Neural cell (in vitro differentiated cells): ENCODE measurements at regions not wholly inside any gene's neighbourhood (a gene's known extent, or its start where the extent isn't known, plus 50 kb on each side); places are given as distances from the start of the nearest gene placed in this dataset.

Experiments used
- H2AFZ ChIP-seq: fragments of 200-600, 300-800 bp; sonication (generic), shearing (Covaris generic); 2 replicates; pipeline ENCODE4 v1.6.0; 2014; ENCODE audit warnings: low read depth, mild to moderate bottlenecking, antibody characterized with exemption, low read length, moderate library complexity
- H3F3A ChIP-seq: fragments of 200-600 bp; shearing (Covaris generic); 2 replicates; pipeline ENCODE4 v1.6.1; 2016; ENCODE audit warnings: mild to moderate bottlenecking, moderate library complexity, mixed read lengths, antibody characterized with exemption, low read length; ENCODE audit not compliant: insufficient read depth, poor library complexity, severe bottlenecking
- H3K27ac ChIP-seq: fragments of 200-600, 300-800 bp; sonication (generic), shearing (Covaris generic); 2 replicates; pipeline ENCODE4 v1.5.1; 2014; ENCODE audit warnings: mild to moderate bottlenecking, low read length, moderate library complexity
- H3K27me3 ChIP-seq: fragments of 300-800, 200-600 bp; sonication (generic), shearing (Covaris generic); 2 replicates; pipeline ENCODE4 v1.6.0; 2014; ENCODE audit warnings: mild to moderate bottlenecking, low read depth, low read length, moderate library complexity; ENCODE audit not compliant: insufficient read depth
- H3K36me3 ChIP-seq: fragments of 300-800, 200-600 bp; sonication (generic), shearing (Covaris generic); 2 replicates; pipeline ENCODE4 v1.5.1; 2014; ENCODE audit warnings: mild to moderate bottlenecking, antibody characterized with exemption, low read length, moderate library complexity; ENCODE audit not compliant: insufficient read depth
- H3K4me2 ChIP-seq: fragments of 300-800, 200-600 bp; sonication (generic), shearing (Covaris generic); 2 replicates; pipeline ENCODE4 v1.6.0; 2014; ENCODE audit warnings: mild to moderate bottlenecking, low read length
- H3K4me3 ChIP-seq: fragments of 300-800, 200-600 bp; sonication (generic), shearing (Covaris generic); 2 replicates; pipeline ENCODE4 v1.5.1; 2014; ENCODE audit warnings: mild to moderate bottlenecking, low read length, moderate library complexity
- H3K79me2 ChIP-seq: fragments of 200-600 bp; shearing (Covaris generic); replicated peaks from 2 replicates; pipeline ENCODE4 v1.6.0; 2014; ENCODE audit warnings: mild to moderate bottlenecking, low read length, moderate library complexity; ENCODE audit not compliant: insufficient read depth
- H3K9ac ChIP-seq: fragments of 300-800, 200-600 bp; sonication (generic), shearing (Covaris generic); 2 replicates; pipeline ENCODE4 v1.6.1; 2016; ENCODE audit warnings: mild to moderate bottlenecking, low read length, mixed read lengths
- H3K9me2 ChIP-seq: fragments of 200-600 bp; shearing (Covaris generic); 2 replicates; pipeline ENCODE4 v1.6.1; 2016; ENCODE audit warnings: mild to moderate bottlenecking, low read length, mixed read lengths; ENCODE audit not compliant: insufficient read depth
- H3K9me3 ChIP-seq: fragments of 200-600, 300-800 bp; sonication (generic), shearing (Covaris generic); 2 replicates; pipeline ENCODE4 v1.6.1; 2016; ENCODE audit warnings: mild to moderate bottlenecking, mixed run types, low read length, moderate library complexity, mixed read lengths
- H4K20me1 ChIP-seq: fragments of 200-600 bp; shearing (Covaris generic); 2 replicates; pipeline ENCODE4 v1.6.1; 2016; ENCODE audit warnings: mild to moderate bottlenecking, mixed run types; ENCODE audit not compliant: insufficient read depth
- EP300 ChIP-seq: fragments of 450-650 bp; conservative IDR thresholded peaks from 2 replicates; pipeline ENCODE4 v1.6.1; 2014; ENCODE audit warnings: antibody characterized with exemption, mild to moderate bottlenecking, moderate library complexity; ENCODE audit not compliant: poor library complexity, severe bottlenecking
- EZH2 ChIP-seq: fragments of 200-600, 300-800 bp; shearing (Covaris generic), sonication (generic); IDR thresholded peaks from 2 replicates; pipeline ENCODE4 v1.6.1; 2014; ENCODE audit warnings: antibody characterized with exemption, low read length, borderline replicate concordance, mild to moderate bottlenecking; ENCODE audit not compliant: insufficient read depth, poor library complexity, severe bottlenecking
- MXI1 ChIP-seq: fragments of 450-650 bp; conservative IDR thresholded peaks from 2 replicates; pipeline ENCODE4 v1.6.1; 2014; ENCODE audit warnings: antibody characterized with exemption, mild to moderate bottlenecking; ENCODE audit not compliant: poor library complexity, severe bottlenecking
- POLR2AphosphoS5 ChIP-seq: IDR thresholded peaks from 2 replicates; pipeline ENCODE4 v1.6.1; 2012
- RAD21 ChIP-seq: fragments of 450-650 bp; conservative IDR thresholded peaks from 2 replicates; pipeline ENCODE4 v1.6.1; 2014; ENCODE audit warnings: antibody characterized with exemption, mild to moderate bottlenecking, moderate library complexity
- SMC3 ChIP-seq: fragments of 450-650 bp; conservative IDR thresholded peaks from 2 replicates; pipeline ENCODE4 v1.6.1; 2014; ENCODE audit warnings: antibody characterized with exemption, mild to moderate bottlenecking, moderate library complexity; ENCODE audit not compliant: poor library complexity
- TAF1 ChIP-seq: IDR thresholded peaks from 2 replicates; pipeline ENCODE4 v1.6.1; 2012; ENCODE audit warnings: low read depth
- TF ChIP-seq, protein P1 (sequence below): IDR thresholded peaks from 2 replicates; pipeline ENCODE4 v1.6.1; 2012; ENCODE audit warnings: borderline replicate concordance
- TF ChIP-seq, protein P2 (sequence below): fragments of 450-650 bp; IDR thresholded peaks from 2 replicates; pipeline ENCODE4 v1.5.1; 2014; ENCODE audit warnings: antibody characterized with exemption, mild to moderate bottlenecking, moderate library complexity; ENCODE audit not compliant: poor library complexity, severe bottlenecking

GRCh38 chr22:49203091-49203858 lies 624.4 kb downstream of the BRD1 start:
- Histone ChIP-seq H3K4me3 (no peak overlapping the region), H3K79me2 (no peaks in the 10 kb centered on the region), H3K27ac (no peak overlapping the region), H4K20me1 (no peaks in the 10 kb centered on the region), H3K27me3 (no peaks in the 10 kb centered on the region), H3K9me2 (no peaks in the 10 kb centered on the region), H3K36me3 (no peaks in the 10 kb centered on the region), H3K9ac (peak overlapping the region; percentile 5), H2AFZ (no peak overlapping the region), H3F3A (no peaks in the 10 kb centered on the region), H3K9me3 (no peaks in the 10 kb centered on the region), H3K4me2 (no peak overlapping the region)
- no peak for TF ChIP-seq EZH2

- H3K27ac ChIP-seq: no peak overlapping the region
- no peaks in the 10 kb centered on the region for H3K9me2 ChIP-seq
- no peak overlapping the region for H3K4me2 ChIP-seq
- H3K4me3 ChIP-seq: no peak overlapping the region
- no peak overlapping the region for H2AFZ ChIP-seq
- no peaks in the 10 kb centered on the region for H3K79me2 ChIP-seq
- no peaks in the 10 kb centered on the region for H3K9me3 ChIP-seq
- no peak overlapping the region for H3K9ac ChIP-seq
- H3F3A ChIP-seq: no peaks in the 10 kb centered on the region
- no peaks in the 10 kb centered on the region for H3K27me3 ChIP-seq
- TF ChIP-seq MXI1 (no peak), TAF1 (no peak), RAD21 (no peak), SMC3 (no peak), POLR2AphosphoS5 (no peak), EP300 (no peak), EZH2 (no peak)
- TF ChIP-seq, protein P1, sequence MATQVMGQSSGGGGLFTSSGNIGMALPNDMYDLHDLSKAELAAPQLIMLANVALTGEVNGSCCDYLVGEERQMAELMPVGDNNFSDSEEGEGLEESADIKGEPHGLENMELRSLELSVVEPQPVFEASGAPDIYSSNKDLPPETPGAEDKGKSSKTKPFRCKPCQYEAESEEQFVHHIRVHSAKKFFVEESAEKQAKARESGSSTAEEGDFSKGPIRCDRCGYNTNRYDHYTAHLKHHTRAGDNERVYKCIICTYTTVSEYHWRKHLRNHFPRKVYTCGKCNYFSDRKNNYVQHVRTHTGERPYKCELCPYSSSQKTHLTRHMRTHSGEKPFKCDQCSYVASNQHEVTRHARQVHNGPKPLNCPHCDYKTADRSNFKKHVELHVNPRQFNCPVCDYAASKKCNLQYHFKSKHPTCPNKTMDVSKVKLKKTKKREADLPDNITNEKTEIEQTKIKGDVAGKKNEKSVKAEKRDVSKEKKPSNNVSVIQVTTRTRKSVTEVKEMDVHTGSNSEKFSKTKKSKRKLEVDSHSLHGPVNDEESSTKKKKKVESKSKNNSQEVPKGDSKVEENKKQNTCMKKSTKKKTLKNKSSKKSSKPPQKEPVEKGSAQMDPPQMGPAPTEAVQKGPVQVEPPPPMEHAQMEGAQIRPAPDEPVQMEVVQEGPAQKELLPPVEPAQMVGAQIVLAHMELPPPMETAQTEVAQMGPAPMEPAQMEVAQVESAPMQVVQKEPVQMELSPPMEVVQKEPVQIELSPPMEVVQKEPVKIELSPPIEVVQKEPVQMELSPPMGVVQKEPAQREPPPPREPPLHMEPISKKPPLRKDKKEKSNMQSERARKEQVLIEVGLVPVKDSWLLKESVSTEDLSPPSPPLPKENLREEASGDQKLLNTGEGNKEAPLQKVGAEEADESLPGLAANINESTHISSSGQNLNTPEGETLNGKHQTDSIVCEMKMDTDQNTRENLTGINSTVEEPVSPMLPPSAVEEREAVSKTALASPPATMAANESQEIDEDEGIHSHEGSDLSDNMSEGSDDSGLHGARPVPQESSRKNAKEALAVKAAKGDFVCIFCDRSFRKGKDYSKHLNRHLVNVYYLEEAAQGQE: no peak
- no peaks in the 10 kb centered on the region for H4K20me1 ChIP-seq
- H3K36me3 ChIP-seq: no peaks in the 10 kb centered on the region
Observed at GRCh38 chr22:49202226-49202625, 625.4 kb downstream of the BRD1 start.

- H3K27me3 ChIP-seq: no peaks in the 10 kb centered on the region
- no peak overlapping the region for H3K27ac ChIP-seq
- H3F3A ChIP-seq: no peaks in the 10 kb centered on the region
- H2AFZ ChIP-seq: no peak overlapping the region
- no peaks in the 10 kb centered on the region for H3K9me2 ChIP-seq
- H3K9ac ChIP-seq: no peak overlapping the region
- H3K9me3 ChIP-seq: no peaks in the 10 kb centered on the region
- H3K36me3 ChIP-seq: no peaks in the 10 kb centered on the region
- H3K4me3 ChIP-seq: no peak overlapping the region
- no peaks in the 10 kb centered on the region for H4K20me1 ChIP-seq
- no peak for TF ChIP-seq SMC3
- no peak for TF ChIP-seq RAD21
- TF ChIP-seq EP300: no peak
- no peak for TF ChIP-seq POLR2AphosphoS5
- TF ChIP-seq, protein P2, sequence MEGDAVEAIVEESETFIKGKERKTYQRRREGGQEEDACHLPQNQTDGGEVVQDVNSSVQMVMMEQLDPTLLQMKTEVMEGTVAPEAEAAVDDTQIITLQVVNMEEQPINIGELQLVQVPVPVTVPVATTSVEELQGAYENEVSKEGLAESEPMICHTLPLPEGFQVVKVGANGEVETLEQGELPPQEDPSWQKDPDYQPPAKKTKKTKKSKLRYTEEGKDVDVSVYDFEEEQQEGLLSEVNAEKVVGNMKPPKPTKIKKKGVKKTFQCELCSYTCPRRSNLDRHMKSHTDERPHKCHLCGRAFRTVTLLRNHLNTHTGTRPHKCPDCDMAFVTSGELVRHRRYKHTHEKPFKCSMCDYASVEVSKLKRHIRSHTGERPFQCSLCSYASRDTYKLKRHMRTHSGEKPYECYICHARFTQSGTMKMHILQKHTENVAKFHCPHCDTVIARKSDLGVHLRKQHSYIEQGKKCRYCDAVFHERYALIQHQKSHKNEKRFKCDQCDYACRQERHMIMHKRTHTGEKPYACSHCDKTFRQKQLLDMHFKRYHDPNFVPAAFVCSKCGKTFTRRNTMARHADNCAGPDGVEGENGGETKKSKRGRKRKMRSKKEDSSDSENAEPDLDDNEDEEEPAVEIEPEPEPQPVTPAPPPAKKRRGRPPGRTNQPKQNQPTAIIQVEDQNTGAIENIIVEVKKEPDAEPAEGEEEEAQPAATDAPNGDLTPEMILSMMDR: no peak
- TF ChIP-seq, protein P1: no peak
- no peak for TF ChIP-seq MXI1
- TF ChIP-seq TAF1: no peak
- no peak for TF ChIP-seq EZH2
- H3K4me2 ChIP-seq: no peak overlapping the region
- no peaks in the 10 kb centered on the region for H3K79me2 ChIP-seq
Observed at GRCh38 chr22:49201046-49201970, 626.4 kb downstream of the BRD1 start.
